ENCODE measurements at regions not wholly inside any gene's neighbourhood (a gene's known extent, or its start where the extent isn't known, plus 50 kb on each side); places are given as distances from the start of the nearest gene placed in this dataset.
"Not testable (repeated sequence)": the region's sequence is repeated elsewhere in the genome, so short reads cannot be mapped to it uniquely, and the experiment has no call there.

DNA sequence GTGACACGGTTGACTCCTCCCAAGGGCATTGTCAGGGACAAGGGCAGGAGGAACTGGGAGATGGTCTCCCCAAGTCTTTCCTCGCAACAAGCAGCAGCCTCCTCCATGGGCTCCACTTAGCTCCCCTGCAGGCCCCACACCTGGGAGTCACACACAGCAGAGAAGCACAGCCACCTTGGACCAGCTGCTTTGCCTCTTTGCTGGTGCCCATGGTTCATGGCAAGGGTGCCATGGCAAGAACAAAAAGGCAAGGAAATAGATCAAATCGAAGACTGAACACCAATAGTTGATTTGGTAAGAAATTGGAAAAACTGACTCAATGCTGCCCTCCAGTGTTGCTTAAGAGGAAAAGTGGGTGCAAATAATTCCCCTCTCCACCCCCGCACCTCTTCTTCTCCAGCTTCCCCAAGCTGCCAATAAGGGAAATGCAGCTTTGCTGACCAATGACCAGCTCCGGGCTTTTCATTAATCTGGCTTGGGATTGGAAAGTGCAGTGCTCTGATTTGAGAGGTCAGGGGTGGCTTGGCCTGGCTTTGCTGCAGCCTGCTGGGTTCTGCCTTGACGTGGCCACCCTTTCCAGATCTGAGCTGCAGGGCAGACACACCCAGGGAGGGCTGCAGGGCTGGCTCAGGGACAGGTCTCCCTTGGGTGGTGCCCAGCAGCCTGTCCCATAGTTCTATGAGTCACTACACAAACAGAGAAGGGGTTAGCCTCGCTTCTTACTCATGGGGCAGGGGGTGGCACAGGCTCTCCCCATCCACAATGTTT lies 162.0 kb downstream of the KLF13 start:
- DNase-seq: no peak

DNA sequence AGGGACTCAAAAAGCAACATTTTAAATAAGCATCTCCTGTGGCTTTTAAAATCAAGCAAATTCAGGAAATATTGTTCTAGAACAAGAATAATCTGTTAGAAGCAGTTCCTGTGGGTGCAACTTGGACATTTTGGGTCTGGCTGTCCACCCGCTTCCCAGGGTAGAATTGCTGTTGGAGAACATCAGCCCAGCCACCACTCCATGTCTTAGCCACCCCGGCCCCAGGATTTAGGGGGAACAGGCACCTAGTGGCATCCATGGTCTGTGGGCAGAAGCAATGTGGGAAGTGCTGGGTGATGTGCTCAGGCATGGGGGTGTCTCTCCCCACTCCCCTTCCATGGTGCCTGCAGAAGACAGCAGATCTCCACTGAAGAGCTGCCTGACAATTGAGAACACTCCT lies 162.6 kb downstream of the KLF13 start:
- no peak for DNase-seq

- DNase-seq: no peak
These were observed 163.4 kb downstream of the KLF13 start for GRCh38 chr15:31489801-31490646.

- no peak for DNase-seq
These were observed 168.2 kb downstream of the KLF13 start for GRCh38 chr15:31494786-31495185.

DNA sequence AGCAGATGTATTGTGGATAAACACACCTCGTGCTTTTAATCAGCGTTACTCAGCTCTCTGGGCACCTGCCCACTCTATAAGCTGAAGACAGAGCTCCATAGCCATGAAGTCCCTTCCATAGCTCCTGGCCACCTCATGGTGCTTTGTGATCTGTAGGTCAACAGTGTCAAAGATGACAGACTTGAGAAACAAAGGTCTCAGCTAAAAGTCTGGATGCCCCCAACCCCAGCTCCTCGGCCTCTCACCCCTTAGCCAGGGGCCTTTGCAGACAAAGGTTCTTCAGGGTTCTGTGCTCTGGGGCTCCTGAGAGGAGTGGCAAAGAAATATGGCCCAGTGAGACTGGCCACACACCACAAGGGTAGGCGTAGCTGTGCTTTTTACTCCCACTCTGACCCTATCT lies 168.6 kb downstream of the KLF13 start:
- no peak for DNase-seq

DNA sequence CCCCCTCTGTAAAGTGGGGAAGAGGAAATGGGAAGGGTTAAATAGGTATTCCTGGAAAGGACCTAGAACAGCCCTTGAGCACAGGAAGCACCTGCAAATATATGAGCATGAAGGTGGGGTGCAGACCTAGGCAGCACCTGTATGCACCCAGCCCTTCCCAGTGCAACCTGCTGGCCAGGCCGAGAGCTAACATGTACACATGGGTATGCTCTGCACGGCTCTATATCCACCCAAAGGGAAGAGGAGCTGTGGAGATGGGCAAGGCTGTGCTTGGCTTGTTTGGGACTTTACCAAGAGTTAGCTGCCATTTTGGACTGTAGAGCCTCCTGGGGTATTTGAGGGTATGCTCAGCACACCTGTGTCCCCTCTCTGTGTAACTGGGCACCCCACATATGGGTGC lies 171.2 kb downstream of the KLF13 start:
- no peak for DNase-seq

DNA sequence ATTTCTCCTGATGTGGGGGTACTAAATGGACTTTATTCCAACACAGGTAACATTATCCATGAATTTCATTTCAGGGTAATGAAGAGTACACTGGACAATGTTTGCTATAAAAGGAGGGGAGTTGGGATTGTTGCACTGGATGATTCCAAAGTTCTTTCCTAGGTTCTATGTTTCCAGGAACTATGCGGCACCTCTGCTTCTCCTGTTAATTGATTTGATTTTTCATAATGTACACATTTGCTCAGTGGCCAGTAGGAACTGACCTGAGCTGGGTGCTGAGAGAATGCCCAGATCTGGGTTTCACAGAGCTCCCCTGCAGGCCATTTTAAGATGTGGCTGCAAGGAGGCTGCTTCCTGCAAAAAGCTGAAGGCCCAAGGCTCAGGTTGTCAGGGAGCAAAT lies 171.7 kb downstream of the KLF13 start:
- DNase-seq: no peak

- no peak for DNase-seq
These were observed 172.1 kb downstream of the KLF13 start for GRCh38 chr15:31498756-31499155.

DNA sequence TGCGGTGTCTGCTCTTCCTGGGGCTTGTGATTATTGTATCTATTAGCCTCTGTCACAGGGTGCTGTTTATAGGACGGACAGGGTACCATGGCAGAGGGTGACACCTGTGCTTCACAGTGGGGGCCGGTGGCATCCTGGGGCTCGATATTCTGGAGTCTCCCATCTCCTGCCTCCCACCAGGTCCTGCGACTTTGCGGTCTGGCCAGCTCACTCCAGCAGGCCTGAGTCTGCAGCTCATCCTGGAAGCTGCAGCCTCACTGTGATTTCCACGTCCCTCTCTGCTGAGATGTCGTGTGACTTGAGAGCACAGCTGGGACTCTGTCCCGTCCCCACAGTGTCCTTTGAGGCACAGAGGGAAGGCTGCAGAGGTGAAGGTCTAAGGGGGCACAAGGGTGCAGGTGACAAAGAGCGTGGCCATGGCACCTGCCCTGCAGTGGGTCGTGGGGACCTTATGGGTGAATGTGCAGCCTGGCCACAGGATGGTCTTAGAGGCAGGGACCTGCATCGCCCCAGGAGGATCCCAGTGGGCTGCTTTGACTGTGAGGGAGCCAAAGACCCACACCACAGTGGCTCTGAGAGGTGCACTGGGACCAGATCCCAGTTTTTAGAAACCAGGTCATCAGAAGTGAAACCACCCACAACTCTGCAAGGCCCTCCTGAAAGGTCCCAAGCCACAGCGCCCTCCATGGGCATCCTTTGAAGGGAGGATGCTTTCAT lies 172.8 kb downstream of the KLF13 start:
- no peak for DNase-seq

DNA sequence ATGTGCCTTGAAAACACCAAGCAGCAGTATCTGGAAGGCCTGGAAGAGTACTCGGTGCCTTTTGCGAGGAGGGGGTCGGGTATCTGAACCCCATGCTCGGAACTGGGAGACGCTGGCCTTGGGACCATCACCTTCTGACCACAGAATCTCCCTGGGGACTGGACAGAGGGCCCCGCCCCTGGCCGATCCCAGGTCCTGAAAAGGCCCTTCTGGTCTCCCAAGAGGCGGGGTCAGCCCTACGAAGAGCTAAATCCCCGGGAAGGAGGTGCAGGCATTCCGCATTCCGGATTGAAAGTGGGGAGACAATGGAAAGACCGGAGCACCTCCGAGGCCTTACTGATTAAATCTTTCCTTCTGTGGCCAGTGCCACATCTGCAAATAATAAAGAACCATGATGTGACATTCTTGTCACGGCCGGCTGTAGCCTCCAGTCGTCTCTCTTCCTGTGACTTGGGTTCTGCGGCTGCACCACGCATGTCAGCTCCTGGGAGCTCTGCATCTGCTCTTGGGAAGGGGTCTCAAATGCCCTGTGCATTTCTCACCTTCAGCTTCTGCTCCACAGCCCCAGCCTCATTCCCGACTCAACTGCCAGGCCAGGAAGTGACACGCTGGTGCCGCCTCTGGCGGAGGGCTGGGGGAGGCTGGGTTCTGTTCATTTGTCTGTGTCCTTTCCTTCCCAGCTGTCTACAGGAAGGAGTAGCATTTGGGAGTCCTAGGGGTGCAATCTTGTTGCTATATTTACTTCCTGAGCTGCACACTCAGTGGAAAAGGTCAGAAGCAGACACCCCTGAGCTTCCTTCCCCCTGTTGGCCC lies 173.5 kb downstream of the KLF13 start:
- no peak for DNase-seq

- DNase-seq: no peak
These were observed 174.3 kb downstream of the KLF13 start for GRCh38 chr15:31500766-31501449.

DNA sequence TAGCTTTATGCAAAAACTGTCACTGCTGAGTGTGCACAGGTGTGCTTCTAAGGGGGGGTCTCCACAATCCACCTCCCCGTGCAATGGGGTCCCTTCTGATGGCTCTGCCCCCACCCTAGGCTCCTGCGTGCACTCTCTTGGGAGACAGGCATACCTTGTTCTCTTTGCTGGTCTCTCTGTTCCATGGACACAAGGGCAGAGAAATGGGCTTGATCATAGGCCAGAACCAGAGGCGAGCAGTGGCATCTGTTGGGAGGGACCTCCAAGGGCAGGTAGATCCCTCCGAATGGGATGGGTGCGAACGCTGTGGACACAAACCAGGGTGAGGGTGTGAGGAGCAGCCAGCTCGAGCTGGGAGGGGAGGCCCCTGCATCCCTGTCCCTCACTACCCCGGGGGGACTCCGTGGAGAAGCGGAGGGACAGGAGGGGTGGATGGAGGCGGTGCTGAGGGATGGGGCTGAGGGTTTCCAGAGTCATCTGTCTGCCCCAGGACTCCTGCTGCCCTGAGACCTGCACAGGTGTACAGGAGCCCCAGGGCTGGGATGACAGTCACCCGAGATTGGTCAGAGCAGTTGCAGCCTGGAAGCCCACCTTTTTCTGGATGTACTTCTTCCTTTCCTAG lies 175.0 kb downstream of the KLF13 start:
- DNase-seq: no peak

DNA sequence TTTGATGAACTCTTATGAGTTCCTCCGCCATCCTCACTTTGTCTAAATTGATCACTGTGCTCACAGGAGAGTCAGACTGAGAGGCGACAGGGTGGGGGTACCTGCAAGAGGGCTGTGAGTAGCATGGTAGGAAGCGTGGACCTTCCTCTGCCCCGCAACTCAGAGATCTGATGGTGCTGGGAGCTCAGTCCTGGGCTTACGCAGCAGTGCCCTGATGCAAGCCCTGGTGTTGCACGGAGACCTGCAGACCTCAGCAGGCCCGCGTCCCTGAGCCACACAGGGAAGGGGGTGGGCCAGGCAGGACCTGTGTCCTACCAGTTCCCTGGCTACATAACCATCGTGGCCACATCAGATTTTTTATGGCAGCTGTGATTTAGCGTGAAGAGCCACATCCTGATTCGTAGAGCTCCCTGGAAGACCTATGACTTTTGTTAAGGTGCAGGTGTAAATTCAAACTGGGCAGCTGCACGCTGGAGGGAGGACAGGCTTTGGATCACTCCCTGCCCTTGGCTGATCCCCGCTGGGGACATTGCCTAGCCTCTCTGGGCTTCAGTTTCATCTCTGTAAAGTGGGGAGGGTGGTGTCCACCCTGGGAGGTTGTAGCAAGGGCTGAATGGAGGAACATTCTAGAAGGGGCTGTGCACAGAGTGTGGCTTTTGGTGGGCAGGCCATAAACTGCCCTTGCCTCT lies 176.1 kb downstream of the KLF13 start:
- DNase-seq: no peak

DNA sequence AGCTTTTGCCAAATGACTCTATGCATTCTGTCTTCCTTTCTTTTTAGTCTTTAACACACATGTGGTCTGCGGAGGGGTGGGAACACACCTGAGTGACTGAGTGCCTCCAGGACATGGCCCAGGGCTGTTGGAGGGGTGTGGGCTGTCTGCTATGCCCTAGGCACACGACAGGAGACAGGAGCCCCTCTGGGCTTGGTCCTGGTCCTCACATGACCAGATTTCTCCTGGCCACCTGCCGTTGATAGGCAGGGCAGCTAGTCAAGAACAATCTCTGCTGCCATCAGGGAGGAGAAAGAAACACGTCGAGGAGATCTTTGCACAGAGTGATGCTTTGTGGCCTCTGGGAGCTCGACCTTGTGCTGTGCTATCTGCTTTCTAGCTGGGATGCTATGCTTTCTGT lies 176.6 kb downstream of the KLF13 start:
- no peak for DNase-seq

- DNase-seq: no peak
These were observed 177.3 kb downstream of the KLF13 start for GRCh38 chr15:31503758-31504461.

DNA sequence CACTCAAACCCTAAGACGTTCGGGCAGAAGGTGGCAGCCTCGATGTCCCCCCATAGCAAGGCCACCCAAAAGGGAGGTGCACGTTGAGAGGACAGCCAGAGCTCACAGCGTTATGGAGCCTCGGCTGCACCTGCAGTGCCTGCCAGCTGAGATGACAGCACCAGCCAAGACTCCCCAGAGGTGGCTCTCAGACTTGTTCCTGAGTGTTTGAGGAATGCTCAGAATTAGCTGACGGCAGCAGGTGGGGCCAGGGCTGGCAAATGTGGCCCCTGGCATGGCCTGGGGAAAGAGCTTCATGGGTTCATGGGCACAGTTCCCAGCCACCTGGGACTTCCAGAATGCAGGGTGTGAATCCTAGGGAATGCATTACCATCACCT lies 177.8 kb downstream of the KLF13 start:
- no peak for DNase-seq

DNA sequence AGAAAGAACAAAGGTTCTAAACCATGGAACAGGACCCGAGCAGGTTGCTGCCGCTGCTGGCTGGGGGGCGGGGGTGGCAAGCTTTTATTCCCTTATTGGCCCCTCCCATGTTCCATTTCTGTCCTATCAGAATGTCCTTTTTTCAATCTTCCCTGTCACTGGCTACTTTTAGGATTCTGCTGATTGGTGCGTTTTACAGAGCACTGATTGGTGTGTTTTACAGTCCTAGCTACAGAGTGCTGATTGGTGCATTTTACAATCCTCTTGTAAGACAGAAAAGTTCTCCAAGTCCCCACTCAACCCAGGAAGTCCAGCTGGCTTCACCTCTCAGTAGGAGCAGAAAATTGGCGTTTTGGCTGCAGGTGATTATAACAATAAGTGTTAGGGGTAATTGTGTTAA lies 180.9 kb downstream of the KLF13 start:
- not testable (repeated sequence) for DNase-seq

DNA sequence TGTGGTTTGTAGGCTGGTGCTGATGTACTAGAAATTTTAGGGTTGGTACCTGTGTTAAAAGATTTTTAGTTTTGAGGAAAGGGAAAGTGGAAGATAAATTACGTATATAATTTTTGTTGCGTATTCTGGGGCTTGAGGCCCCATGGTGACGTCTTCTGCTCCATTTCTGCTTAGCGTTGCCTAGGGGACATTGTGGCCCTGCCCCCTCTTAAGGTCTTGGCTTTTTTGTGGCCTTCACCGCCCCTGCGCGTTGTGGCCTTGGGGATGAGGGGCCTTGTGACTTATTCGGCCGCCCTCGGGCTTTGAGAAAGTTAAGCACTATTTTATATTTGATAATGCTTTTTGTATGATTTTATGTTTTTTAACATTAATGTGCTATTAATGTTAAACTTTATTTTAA lies 182.0 kb downstream of the KLF13 start:
- no peak for DNase-seq

- no peak for DNase-seq
These were observed 183.4 kb downstream of the KLF13 start for GRCh38 chr15:31510057-31510456.

DNA sequence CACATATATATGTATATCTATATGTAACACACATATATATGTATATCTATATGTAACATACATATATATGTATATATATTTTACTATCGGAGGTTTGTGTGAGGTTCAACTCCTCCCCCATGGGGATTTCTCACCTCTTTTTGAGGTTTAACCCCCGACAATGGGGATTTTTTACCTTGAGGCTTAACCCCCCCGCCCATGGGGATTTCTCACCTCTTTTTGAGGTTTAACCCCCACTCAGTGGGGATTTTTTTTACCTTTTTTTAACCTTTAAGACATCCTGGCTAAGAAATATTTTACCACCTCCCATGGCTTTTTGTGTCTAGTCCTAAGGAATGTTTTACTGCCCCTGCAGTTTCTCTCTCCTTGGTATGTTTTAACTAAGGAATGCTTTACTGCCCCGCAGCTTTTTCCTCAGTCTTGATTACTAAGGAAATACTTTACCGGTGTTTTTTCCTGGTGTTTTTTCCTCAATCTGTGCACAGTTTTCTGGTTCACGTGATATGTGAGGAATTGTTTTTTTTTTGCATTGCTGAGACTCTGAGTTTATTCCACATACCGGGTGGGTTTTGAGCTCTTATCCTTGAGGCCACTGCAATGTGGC lies 185.2 kb downstream of the KLF13 start:
- DNase-seq: no peak

Data from cortex of kidney (tissue), 1 donor.